HG03196 (cell line): ENCODE measurements at regions not wholly inside any gene's neighbourhood (a gene's known extent, or its start where the extent isn't known, plus 50 kb on each side); places are given as distances from the start of the nearest gene placed in this dataset.

ENCODE experiments used
- ATAC-seq: cut with Tn5 transposase; IDR thresholded peaks from one replicate; pipeline ENCODE4 v1.9.1; 2021; ENCODE audit not compliant: unreplicated experiment

DNA sequence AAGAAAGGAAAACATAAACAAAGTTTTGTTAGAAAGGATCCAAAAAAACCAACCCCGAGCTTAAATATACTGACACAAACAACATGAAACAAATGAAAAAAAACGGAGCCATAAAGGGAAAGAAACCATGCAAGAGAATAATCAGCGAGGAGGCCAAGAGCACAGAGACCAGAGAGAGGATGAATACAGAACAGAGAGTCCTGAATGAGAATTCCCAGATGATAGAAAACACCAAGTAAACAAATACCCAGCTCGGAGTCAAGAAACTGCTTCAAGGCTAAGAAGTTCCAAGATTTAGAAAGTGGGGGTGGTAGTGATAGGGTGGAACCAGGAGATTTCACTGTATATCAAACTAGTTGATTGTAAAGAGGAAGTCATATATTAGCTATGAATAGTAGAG lies 313.3 kb downstream of the OSR1 start:
- ATAC-seq = no peak

GRCh38 chr2:19043893-19044292 lies 314.5 kb downstream of the OSR1 start:
- ATAC-seq = no peak

DNA sequence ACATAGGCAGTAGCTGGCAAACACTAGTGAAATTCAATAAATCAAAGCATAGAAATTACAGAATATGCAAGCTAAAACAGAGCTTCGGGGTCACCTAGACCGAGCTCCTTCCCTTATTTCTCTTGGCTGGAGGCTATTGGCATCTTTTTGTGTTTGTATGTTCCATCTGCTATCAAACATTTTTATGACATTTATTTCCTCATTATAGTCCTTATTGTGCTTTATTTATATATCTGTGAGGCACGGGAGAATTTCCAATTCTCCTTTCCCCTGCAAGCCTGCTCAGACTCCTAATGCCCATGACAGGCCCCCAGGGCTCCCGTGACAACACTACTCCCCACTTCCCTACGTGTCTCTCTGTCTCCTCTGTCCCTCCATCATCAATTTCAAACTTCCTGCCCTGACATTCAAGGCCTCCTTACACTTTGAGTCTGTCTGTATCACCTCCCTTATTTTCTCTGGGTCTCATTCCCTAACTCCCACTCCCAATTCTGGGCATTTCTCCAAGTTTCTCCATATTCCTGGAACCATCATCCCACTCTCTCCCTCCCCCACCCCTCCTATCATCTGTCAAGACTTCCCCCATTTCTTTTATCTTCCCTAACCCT lies 316.9 kb downstream of the OSR1 start:
- ATAC-seq = no peak

- ATAC-seq = no peak
These were observed 320.1 kb downstream of the OSR1 start for GRCh38 chr2:19038071-19039015.

GRCh38 chr2:19036091-19036490 lies 322.3 kb downstream of the OSR1 start:
- no peak for ATAC-seq

DNA sequence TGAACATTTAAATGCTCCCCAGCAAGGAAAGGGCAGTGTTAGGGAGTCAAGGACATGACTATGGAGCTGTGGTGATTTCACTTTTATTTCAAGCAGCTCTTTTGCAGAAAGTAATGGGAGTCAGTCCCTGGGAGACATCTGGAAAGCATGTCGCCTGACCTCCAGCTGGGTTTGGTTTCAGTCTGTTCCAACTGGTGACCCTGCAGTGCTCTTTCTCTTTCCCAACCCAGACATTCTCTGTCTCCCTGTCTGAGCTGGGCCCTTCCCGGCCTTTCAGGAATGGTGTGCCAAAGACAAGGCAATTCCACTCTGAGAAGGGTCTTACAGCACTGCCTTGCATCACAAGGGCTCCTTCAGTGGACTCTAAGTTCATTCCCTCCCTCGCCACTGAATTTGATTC lies 323.2 kb downstream of the OSR1 start:
- ATAC-seq = no peak

DNA sequence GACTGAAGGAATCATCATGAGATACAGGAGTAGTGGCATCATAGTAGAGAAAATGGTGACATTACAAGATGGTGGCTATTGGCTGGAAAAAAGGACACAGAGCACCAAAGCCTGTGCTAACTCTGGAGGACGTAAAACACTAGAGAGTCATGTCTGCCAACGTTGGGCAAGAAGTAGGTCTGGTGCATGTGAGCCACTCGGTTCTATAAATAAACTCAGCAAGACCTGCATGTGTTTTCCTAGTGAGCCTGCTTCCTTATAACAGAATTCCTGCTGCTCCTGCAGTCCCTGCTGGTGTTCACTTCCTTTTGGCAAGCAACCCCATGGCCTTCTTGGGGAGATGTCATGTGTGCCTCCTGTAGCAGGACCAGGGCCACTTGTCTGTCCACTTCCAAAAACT lies 325.2 kb downstream of the OSR1 start:
- no peak for ATAC-seq

DNA sequence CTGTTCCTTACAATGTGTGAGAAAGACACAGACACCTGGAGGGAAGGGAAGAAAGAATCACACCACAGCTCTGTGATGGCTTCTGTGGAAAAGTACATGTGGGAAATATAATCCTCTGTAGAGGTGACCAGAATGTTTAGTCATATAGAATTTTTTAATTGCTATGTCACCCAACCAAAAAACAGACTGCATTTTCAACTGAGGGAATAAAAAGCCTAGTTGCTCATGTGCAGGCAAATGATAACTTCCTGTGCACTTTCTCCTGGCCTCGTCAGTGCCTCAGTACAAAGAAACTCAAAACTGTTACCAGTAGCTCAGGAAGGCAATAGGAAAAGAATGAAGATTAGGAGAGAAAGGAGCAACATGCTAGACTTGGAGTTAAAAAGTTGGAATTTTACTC lies 326.8 kb downstream of the OSR1 start:
- ATAC-seq = no peak

- ATAC-seq = no peak
These were observed 328.8 kb downstream of the OSR1 start for GRCh38 chr2:19029655-19030054.

GRCh38 chr2:19028587-19029375 lies 329.6 kb downstream of the OSR1 start:
- ATAC-seq = no peak

- ATAC-seq = no peak
These were observed 330.8 kb downstream of the OSR1 start for GRCh38 chr2:19027626-19028025.

GRCh38 chr2:19026261-19026660 lies 332.2 kb downstream of the OSR1 start:
- no peak for ATAC-seq

DNA sequence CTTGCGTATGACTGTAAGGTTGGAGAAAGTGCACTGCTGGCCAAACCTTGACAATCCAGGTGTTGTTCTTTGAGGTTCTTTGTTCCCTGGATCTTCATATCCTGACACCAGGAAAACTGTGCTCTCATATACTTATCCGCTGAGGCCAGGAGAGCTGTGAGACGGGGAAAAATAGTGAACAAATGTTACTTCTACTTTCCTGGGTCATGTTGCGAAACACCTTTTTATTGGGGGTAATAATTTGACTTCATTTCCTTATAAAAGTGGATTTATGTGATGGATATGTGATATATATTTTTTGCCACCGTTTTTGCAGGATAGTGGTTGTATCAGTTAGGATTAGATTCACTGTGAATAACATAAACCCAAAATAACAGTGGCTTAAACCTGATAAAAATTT lies 336.1 kb downstream of the OSR1 start:
- no peak for ATAC-seq

GRCh38 chr2:19021721-19022120 lies 336.7 kb downstream of the OSR1 start:
- ATAC-seq = no peak

DNA sequence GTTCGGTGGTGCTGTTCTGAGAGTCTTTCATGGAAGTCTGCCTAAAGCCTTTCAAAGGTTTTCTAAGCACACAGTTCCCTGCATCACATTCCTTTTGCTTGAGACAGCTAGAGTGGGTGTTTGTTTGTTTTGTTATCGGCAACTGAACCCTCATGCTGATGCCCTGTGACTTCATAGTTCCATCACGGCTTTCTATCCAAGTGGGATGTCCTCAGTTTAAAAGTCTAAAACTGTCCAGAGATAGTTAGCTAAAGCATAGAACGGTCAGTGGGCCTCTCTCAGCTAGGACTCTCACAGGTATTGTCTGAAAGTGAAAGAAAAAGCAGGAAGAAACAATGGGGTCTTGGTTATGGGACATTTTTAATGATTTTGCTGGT lies 337.3 kb downstream of the OSR1 start:
- ATAC-seq = no peak

DNA sequence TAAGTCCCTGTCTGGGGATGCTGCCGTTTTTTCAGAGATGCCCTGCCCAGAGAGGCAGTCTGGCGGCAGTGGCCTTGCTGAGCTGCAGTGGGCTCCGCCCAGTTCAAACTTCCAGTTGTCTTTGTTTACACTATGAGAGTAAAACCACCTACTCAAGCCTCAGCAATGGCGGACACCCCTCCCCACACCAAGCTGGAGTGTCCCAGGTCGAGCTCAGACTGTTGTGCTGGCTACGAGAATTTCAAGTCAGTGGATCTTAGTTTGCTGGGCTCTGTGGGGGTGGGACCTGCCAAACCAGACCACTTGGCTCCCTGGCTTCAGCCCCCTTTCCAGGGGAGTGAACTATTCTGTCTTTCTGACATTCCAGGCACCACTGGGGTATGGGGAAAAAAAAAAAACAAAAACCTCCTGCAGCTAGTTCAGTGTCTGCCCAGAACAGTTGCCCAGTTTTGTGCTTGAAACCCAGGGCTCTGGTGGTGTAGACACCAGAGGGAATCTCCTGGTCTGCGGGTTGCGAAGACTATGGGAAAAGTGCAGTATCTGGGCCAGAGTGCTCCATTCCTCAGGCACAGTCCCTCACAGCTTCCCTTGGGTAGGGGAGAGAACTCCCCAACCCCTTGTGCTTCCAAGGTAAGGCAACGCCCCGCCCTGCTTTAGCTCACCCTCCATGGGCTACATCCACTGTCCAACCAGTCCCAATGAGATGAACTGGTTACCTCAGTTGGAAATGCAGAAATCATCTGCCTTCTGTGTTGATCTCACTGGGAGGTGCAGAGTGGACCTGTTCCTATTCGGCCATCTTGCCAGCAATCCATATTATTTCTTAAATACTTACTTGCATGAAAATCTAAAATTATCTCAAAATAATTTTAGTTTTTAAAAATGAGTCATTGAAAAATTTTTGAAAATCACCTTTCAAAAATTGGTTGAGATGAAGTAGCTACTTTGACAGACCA lies 338.0 kb downstream of the OSR1 start:
- ATAC-seq = no peak

DNA sequence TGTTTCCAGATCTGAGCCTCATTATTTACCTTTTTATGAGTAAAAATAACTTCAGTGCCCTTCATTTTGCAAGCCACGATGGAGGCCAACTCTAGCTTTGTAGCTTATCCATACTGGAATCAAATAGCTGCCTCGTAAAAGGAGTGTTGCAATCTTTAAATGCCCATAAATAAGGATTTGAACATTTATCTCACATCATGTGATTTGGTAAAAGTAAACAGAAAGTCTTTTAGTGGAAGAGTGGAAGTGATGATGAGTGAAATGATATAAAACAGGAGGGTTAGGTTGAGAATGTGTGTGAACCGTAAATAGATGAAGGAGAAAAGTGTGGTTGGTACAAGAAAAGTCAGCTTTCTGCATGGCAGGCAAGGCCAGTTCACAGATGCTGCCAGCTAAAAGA lies 348.9 kb downstream of the OSR1 start:
- ATAC-seq = no peak

- ATAC-seq = no peak
These were observed 354.9 kb downstream of the OSR1 start for GRCh38 chr2:19003554-19003953.

DNA sequence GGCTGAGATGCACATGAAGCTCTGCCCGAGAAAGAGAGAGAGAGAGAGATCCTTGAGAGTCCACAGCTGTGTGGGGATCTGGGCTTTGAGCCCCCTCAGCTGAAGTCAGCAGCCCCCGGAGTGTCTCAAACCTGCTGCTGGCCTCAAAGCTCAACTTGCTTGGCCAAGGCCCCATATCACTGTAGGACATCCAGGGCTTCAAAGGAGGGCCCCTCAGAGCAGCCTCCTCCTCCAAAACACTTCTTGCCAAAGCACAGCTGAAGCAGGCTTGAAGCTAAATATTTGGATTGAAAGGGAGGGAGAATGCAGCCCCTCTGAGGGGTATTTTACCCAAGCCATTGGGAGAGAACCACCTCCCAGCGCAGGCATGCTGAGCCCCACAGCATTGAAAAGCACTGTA lies 357.6 kb downstream of the OSR1 start:
- ATAC-seq = no peak

- no peak for ATAC-seq
These were observed 359.2 kb downstream of the OSR1 start for GRCh38 chr2:18999198-18999597.

- ATAC-seq = no peak
These were observed 359.9 kb downstream of the OSR1 start for GRCh38 chr2:18998491-18998890.
